ENCODE measurements at regions not wholly inside any gene's neighbourhood (a gene's known extent, or its start where the extent isn't known, plus 50 kb on each side); places are given as distances from the start of the nearest gene placed in this dataset.

- intact Hi-C loops (cut with DNase I): no loop called here
- no peaks in the 10 kb centered on the region for H3K27me3 ChIP-seq (ENCODE audit: control insufficient read depth, insufficient read depth)
- no peak for DNase-seq
- no peak overlapping the region for H3K27ac ChIP-seq (ENCODE audit: low read length)
- no peaks in the 10 kb centered on the region for H3K9me3 ChIP-seq (ENCODE audit: control insufficient read depth, low read length)
- H3K4me3 ChIP-seq (ENCODE audit: low read length): no peak overlapping the region
- H3K4me1 ChIP-seq (ENCODE audit: control insufficient read depth, insufficient read depth, low read length): no peaks in the 10 kb centered on the region
- ATAC-seq: no peak
- 62% methylated on average over 8 of the region's 8 CpGs for WGBS
These were observed 60.1 kb upstream of the PCSK6 start for GRCh38 chr15:101549647-101550046.

GRCh38 chr15:101547737-101548136, 58.2 kb upstream of the PCSK6 start:
- WGBS: 78% methylated on average over 2 of the region's 2 CpGs
- DNase-seq: no peak
- Histone ChIP-seq H3K4me1 (ENCODE audit: control insufficient read depth, insufficient read depth, low read length) (no peaks in the 10 kb centered on the region), H3K4me3 (ENCODE audit: low read length) (no peak overlapping the region), H3K27ac (ENCODE audit: low read length) (no peak overlapping the region), H3K9me3 (ENCODE audit: control insufficient read depth, low read length) (no peaks in the 10 kb centered on the region), H3K27me3 (ENCODE audit: control insufficient read depth, insufficient read depth) (no peaks in the 10 kb centered on the region)
- ATAC-seq: no peak
- intact Hi-C loops (cut with DNase I): no loop called here

- Histone ChIP-seq H3K4me3 (ENCODE audit: low read length) (no peak overlapping the region), H3K27me3 (ENCODE audit: control insufficient read depth, insufficient read depth) (no peaks in the 10 kb centered on the region), H3K4me1 (ENCODE audit: control insufficient read depth, insufficient read depth, low read length) (no peaks in the 10 kb centered on the region), H3K27ac (ENCODE audit: low read length) (no peak overlapping the region), H3K9me3 (ENCODE audit: control insufficient read depth, low read length) (no peaks in the 10 kb centered on the region)
- 73% methylated on average over 12 of the region's 12 CpGs for WGBS
- ATAC-seq (no peak), DNase-seq (no peak)
- intact Hi-C loops (cut with DNase I): no loop called here
These were observed 56.3 kb upstream of the PCSK6 start for GRCh38 chr15:101545548-101546505.

GRCh38 chr15:101544613-101544945, 55.1 kb upstream of the PCSK6 start:
- Histone ChIP-seq H3K27me3 (ENCODE audit: control insufficient read depth, insufficient read depth) (no peaks in the 10 kb centered on the region), H3K4me3 (ENCODE audit: low read length) (no peak overlapping the region), H3K27ac (ENCODE audit: low read length) (no peak overlapping the region), H3K4me1 (ENCODE audit: control insufficient read depth, insufficient read depth, low read length) (no peaks in the 10 kb centered on the region), H3K9me3 (ENCODE audit: control insufficient read depth, low read length) (no peaks in the 10 kb centered on the region)
- DNase-seq (no peak), ATAC-seq (no peak)
- intact Hi-C loops (cut with DNase I): no loop called here
- WGBS: 80% methylated on average over 2 of the region's 2 CpGs

- Histone ChIP-seq H3K4me3 (ENCODE audit: low read length) (no peak overlapping the region), H3K4me1 (ENCODE audit: control insufficient read depth, insufficient read depth, low read length) (no peaks in the 10 kb centered on the region), H3K9me3 (ENCODE audit: control insufficient read depth, low read length) (no peaks in the 10 kb centered on the region), H3K27me3 (ENCODE audit: control insufficient read depth, insufficient read depth) (no peaks in the 10 kb centered on the region), H3K27ac (ENCODE audit: low read length) (no peak overlapping the region)
- 72% methylated on average over 22 of the region's 22 CpGs for WGBS
- ATAC-seq (no peak), DNase-seq (no peak)
- intact Hi-C loops (cut with DNase I): no loop called here
These were observed 54.6 kb upstream of the PCSK6 start for GRCh38 chr15:101543926-101544612.

- no peak for ATAC-seq
- Histone ChIP-seq H3K27me3 (ENCODE audit: control insufficient read depth, insufficient read depth) (no peaks in the 10 kb centered on the region), H3K9me3 (ENCODE audit: control insufficient read depth, low read length) (no peaks in the 10 kb centered on the region), H3K4me3 (ENCODE audit: low read length) (no peak overlapping the region), H3K4me1 (ENCODE audit: control insufficient read depth, insufficient read depth, low read length) (no peaks in the 10 kb centered on the region), H3K27ac (ENCODE audit: low read length) (no peak overlapping the region)
- 88% methylated on average over 12 of the region's 12 CpGs for WGBS
- intact Hi-C loops (cut with DNase I): no loop called here
- DNase-seq: no peak
These were observed 53.9 kb upstream of the PCSK6 start for GRCh38 chr15:101543431-101543830.

- no peak overlapping the region for H3K4me3 ChIP-seq (ENCODE audit: low read length)
- no peak overlapping the region for H3K27ac ChIP-seq (ENCODE audit: low read length)
- DNase-seq (no peak), ATAC-seq (no peak)
- no peaks in the 10 kb centered on the region for H3K4me1 ChIP-seq (ENCODE audit: control insufficient read depth, insufficient read depth, low read length)
- H3K27me3 ChIP-seq (ENCODE audit: control insufficient read depth, insufficient read depth): no peaks in the 10 kb centered on the region
- 92% methylated on average over 7 of the region's 7 CpGs for WGBS
- intact Hi-C loops (cut with DNase I): no loop called here
- H3K9me3 ChIP-seq (ENCODE audit: control insufficient read depth, low read length): no peaks in the 10 kb centered on the region
These were observed 53.5 kb upstream of the PCSK6 start for GRCh38 chr15:101543026-101543390.

GRCh38 chr15:101542306-101543025, 53.0 kb upstream of the PCSK6 start:
- 88% methylated on average over 17 of the region's 17 CpGs for WGBS
- no peaks in the 10 kb centered on the region for H3K27me3 ChIP-seq (ENCODE audit: control insufficient read depth, insufficient read depth)
- no peaks in the 10 kb centered on the region for H3K4me1 ChIP-seq (ENCODE audit: control insufficient read depth, insufficient read depth, low read length)
- peak in 1 of 3 donors; percentile 80 for DNase-seq
- H3K9me3 ChIP-seq (ENCODE audit: control insufficient read depth, low read length): no peaks in the 10 kb centered on the region
- no peak overlapping the region for H3K27ac ChIP-seq (ENCODE audit: low read length)
- no peak overlapping the region for H3K4me3 ChIP-seq (ENCODE audit: low read length)
- peak; percentile 65 to 80 for ATAC-seq
- intact Hi-C loops (cut with DNase I): no loop called here

GRCh38 chr15:101541501-101542292, 52.2 kb upstream of the PCSK6 start:
- intact Hi-C loops (cut with DNase I): no loop called here
- no peak for DNase-seq

GRCh38 chr15:101540480-101541239, 51.2 kb upstream of the PCSK6 start:
- H3K4me1 ChIP-seq (ENCODE audit: control insufficient read depth, insufficient read depth, low read length): no peaks in the 10 kb centered on the region
- H3K27me3 ChIP-seq (ENCODE audit: control insufficient read depth, insufficient read depth): no peaks in the 10 kb centered on the region
- intact Hi-C loops (cut with DNase I): no loop called here
- no peak overlapping the region for H3K27ac ChIP-seq (ENCODE audit: low read length)
- 76% methylated on average over 10 of the region's 10 CpGs for WGBS
- no peaks in the 10 kb centered on the region for H3K9me3 ChIP-seq (ENCODE audit: control insufficient read depth, low read length)
- ATAC-seq: peak; percentile 15 to 44
- H3K4me3 ChIP-seq (ENCODE audit: low read length): no peak overlapping the region
- DNase-seq: no peak

More at GRCh38 chr15:101541501-101542292, 52.2 kb upstream of the PCSK6 start:
- no peak overlapping the region for H3K4me3 ChIP-seq (ENCODE audit: low read length)
- H3K9me3 ChIP-seq (ENCODE audit: control insufficient read depth, low read length): no peaks in the 10 kb centered on the region
- no peaks in the 10 kb centered on the region for H3K27me3 ChIP-seq (ENCODE audit: control insufficient read depth, insufficient read depth)
- no peak for ATAC-seq
- no peak overlapping the region for H3K27ac ChIP-seq (ENCODE audit: low read length)
- 96% methylated on average over 14 of the region's 14 CpGs for WGBS
- H3K4me1 ChIP-seq (ENCODE audit: control insufficient read depth, insufficient read depth, low read length): no peaks in the 10 kb centered on the region
